ENCODE measurements at regions not wholly inside any gene's neighbourhood (a gene's known extent, or its start where the extent isn't known, plus 50 kb on each side); places are given as distances from the start of the nearest gene placed in this dataset.

GRCh38 chr3:191133359-191133758 is 65.7 kb upstream of the OSTN start:
- H3K9me1 ChIP-seq (replicated peaks; ENCODE audit: control insufficient read depth, extremely low read depth, insufficient read depth, low read length): no peaks in the 10 kb centered on the region
- no peak overlapping the region for H3K9ac ChIP-seq (replicated peaks; ENCODE audit: extremely low read depth, insufficient read depth, low read length)
- no peaks in the 10 kb centered on the region for H3K27me3 ChIP-seq (ENCODE audit: control insufficient read depth in 2 of 2, insufficient read depth in 2 of 2, low read length in 2 of 2)
- H3K27ac ChIP-seq (ENCODE audit: insufficient read depth, low read depth, low read length): no peak overlapping the region
- no peak overlapping the region for H3K4me2 ChIP-seq (ENCODE audit: insufficient read depth, low read length)
- ChIA-PET POLR2A (interaction anchor here (0.8 kb wide), 1 partner anchor 109 kb away, joined by 3 read pairs; no protein-coding TSS in a partner anchor), CTCF (interaction anchor here (1.1 kb wide), 1 partner anchor 1311 kb away, joined by 4 read pairs; no protein-coding TSS in a partner anchor)
- H3K4me1 ChIP-seq (ENCODE audit: control insufficient read depth, extremely low read depth, insufficient read depth, low read length): no peaks in the 10 kb centered on the region
- H3K36me3 ChIP-seq (ENCODE audit: control insufficient read depth in 2 of 2, extremely low read depth in 1 of 2, insufficient read depth in 2 of 2, low read length in 2 of 2): no peaks in the 10 kb centered on the region
- no peaks in the 10 kb centered on the region for H3K9me3 ChIP-seq (replicated peaks; ENCODE audit: control insufficient read depth, insufficient read depth, low read length)
- no peak for DNase-seq (ENCODE audit: low read depth, low spot score)
- no peak overlapping the region for H3K4me3 ChIP-seq (replicated peaks in 1 of 3; ENCODE audit: insufficient read depth in 1 of 3, low read depth in 1 of 3, low read length in 3 of 3)
- dilution Hi-C loops (cut with MboI; ENCODE audit: extremely low pct_ligation_motif_present, low sequenced_read_pairs): no loop called here
- intact Hi-C loops (cut with micrococcal nuclease): no loop called here
- no peaks in the 10 kb centered on the region for H3K79me2 ChIP-seq (ENCODE audit: control insufficient read depth, insufficient read depth, low read length)
- no peak for FAIRE-seq
- BruUV-seq (replicated peaks): no TSS peak
- H2AFZ ChIP-seq (ENCODE audit: low read depth, low read length): no peak overlapping the region
- TF ChIP-seq JUN (IDR thresholded peaks at IDR 0.05; ENCODE audit: borderline replicate concordance, insufficient read depth, insufficient read length, low read depth) (no peak), MAX (IDR thresholded peaks at IDR 0.05; ENCODE audit: insufficient read depth, insufficient read length) (no peak), EZH2 (IDR thresholded peaks at IDR 0.05; ENCODE audit: borderline replicate concordance, low read depth, low read length, severe bottlenecking) (no peak), MYC (IDR thresholded peaks at IDR 0.05; ENCODE audit: low read depth, low read length) (no peak), POLR2AphosphoS5 (IDR thresholded peaks at IDR 0.05; ENCODE audit: insufficient read depth, low read depth, low read length) (no peak), POLR2A (IDR thresholded peaks at IDR 0.05; ENCODE audit: low read depth, low read length) (no peak), CTCF (IDR thresholded peaks at IDR 0.05; ENCODE audit: extremely low read depth in 1 of 2, insufficient read depth in 1 of 2, low read depth in 1 of 2, low read length in 2 of 2) (no peak), GATA2 (IDR thresholded peaks at IDR 0.05; ENCODE audit: insufficient read depth, insufficient read length, low read depth, low read length) (no peak), FOS (IDR thresholded peaks at IDR 0.05; ENCODE audit: borderline replicate concordance, insufficient read depth, low read length) (no peak)
- H4K20me1 ChIP-seq (replicated peaks; ENCODE audit: control insufficient read depth, extremely low read depth, insufficient read depth, low read length): no peaks in the 10 kb centered on the region

Data from endothelial cell of umbilical vein (primary cell).